Uterus (tissue), 2 donors: ENCODE measurements at regions not wholly inside any gene's neighbourhood (a gene's known extent, or its start where the extent isn't known, plus 50 kb on each side); places are given as distances from the start of the nearest gene placed in this dataset.

ENCODE experiments used
- CTCF ChIP-seq, 4 experiments: fragments of 200-600 bp in 2 of 4; fragments of 450-650 bp in 2 of 4; sonication (generic) in 2 of 4; IDR thresholded peaks; one replicate each; pipeline ENCODE4 v1.5.1; 2016 to 2019; ENCODE audit warnings: antibody characterized with exemption in 4 of 4, mild to moderate bottlenecking in 2 of 4, moderate library complexity in 1 of 4
- POLR2A ChIP-seq, 2 donors: fragments of 450-650 bp; IDR thresholded peaks; one replicate each; pipeline ENCODE4 v1.6.1; 2016; ENCODE audit warnings: antibody characterized with exemption in 2 of 2, mild to moderate bottlenecking in 1 of 2, moderate library complexity in 1 of 2

GRCh38 chr2:57720728-57721627 lies 325.6 kb upstream of the VRK2 start:
- peak; percentile 40 to 60 (median 50) for TF ChIP-seq CTCF (IDR thresholded peaks at IDR 0.05)
- no peak for TF ChIP-seq POLR2A (IDR thresholded peaks at IDR 0.05)
